ENCODE measurements at regions not wholly inside any gene's neighbourhood (a gene's known extent, or its start where the extent isn't known, plus 50 kb on each side); places are given as distances from the start of the nearest gene placed in this dataset.

DNA sequence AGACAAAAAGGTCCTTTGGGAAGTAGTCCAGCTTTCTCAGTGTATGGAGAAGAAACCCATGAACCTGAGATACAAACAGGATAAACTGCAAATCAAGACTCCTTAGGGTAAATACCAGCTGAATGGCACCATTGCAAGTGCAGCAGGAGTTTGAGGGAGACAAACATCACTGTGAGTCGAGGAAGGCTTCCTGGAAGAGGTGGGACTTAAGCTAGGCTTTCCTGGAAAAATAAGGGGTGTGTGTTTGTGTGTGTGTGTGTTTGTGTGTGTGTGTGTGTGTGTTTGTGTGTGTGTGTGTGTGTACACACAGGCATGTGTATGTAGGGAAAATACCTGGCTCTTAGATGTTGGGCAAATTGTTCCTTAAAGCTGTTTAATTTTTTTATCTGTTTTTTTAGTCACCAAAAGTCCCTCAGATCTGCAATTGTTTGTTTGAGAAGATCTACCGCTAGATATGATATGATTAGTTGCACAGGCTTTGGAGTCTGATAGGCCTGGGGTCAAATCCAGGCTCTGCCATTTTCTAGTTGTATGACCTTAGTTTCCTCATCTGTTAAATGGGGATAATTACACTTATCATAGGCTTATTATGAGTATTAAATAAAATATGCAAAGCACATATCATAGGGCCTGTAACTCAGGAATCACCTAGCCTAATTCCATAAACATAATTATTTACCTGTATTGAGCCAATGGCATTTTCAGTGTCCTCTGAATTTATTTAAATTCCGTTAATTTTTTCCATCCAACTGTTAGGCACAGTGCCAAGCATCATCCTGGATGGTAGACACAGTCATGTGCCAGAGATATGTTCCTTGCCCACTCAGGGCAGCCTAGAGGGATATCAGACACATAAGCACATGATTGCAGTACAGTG is 85.6 kb upstream of the EED start:
- Histone ChIP-seq H3K4me3 (ENCODE audit: insufficient read depth, low read depth, low read length, poor library complexity, severe bottlenecking) (no peak overlapping the region), H3K27me3 (replicated peaks; ENCODE audit: control insufficient read depth, insufficient read depth, low read length, poor library complexity, severe bottlenecking) (no peaks in the 10 kb centered on the region), H3K36me3 (ENCODE audit: control insufficient read depth, insufficient read depth, low read length) (no peaks in the 10 kb centered on the region), H3K9me3 (ENCODE audit: control insufficient read depth, low read length) (no peaks in the 10 kb centered on the region), H3K4me1 (ENCODE audit: control insufficient read depth, insufficient read depth, low read length, poor library complexity, severe bottlenecking) (no peaks in the 10 kb centered on the region), H3K27ac (ENCODE audit: insufficient read depth, low read length, poor library complexity, severe bottlenecking) (no peak overlapping the region)
- no peak for DNase-seq

DNA sequence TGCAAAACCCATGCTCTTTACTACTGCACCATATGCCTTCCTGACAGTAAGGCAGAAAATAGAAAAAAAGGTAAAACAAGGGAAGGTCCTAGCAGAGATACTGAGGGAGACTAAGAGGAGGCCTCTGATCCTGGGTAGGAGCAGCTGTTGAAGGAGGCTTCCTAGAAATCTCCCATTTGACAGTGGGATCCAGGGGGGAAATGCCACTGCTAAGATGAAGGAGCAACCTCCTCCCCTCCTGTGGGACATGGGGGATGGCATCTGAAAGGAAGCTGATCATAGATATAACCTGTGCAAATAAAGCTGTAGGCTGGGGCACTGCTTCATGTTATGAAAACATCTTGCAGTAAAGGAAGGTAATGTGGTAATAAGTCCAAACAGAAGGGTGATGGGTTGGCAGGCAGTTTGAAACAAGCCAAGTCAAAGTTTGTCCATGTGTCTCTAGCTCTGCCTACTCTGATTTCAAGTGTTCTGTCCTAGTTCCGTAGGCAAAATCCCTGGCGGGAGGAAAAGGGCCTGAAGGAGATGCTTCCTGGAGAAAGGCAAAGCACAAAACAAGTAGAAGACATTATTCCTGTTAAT is 86.7 kb upstream of the EED start:
- no peak for DNase-seq
- Histone ChIP-seq H3K9me3 (ENCODE audit: control insufficient read depth, low read length) (no peaks in the 10 kb centered on the region), H3K4me1 (ENCODE audit: control insufficient read depth, insufficient read depth, low read length, poor library complexity, severe bottlenecking) (no peaks in the 10 kb centered on the region), H3K36me3 (ENCODE audit: control insufficient read depth, insufficient read depth, low read length) (no peaks in the 10 kb centered on the region), H3K27ac (ENCODE audit: insufficient read depth, low read length, poor library complexity, severe bottlenecking) (no peak overlapping the region), H3K4me3 (ENCODE audit: insufficient read depth, low read depth, low read length, poor library complexity, severe bottlenecking) (no peak overlapping the region), H3K27me3 (replicated peaks; ENCODE audit: control insufficient read depth, insufficient read depth, low read length, poor library complexity, severe bottlenecking) (no peaks in the 10 kb centered on the region)

DNA sequence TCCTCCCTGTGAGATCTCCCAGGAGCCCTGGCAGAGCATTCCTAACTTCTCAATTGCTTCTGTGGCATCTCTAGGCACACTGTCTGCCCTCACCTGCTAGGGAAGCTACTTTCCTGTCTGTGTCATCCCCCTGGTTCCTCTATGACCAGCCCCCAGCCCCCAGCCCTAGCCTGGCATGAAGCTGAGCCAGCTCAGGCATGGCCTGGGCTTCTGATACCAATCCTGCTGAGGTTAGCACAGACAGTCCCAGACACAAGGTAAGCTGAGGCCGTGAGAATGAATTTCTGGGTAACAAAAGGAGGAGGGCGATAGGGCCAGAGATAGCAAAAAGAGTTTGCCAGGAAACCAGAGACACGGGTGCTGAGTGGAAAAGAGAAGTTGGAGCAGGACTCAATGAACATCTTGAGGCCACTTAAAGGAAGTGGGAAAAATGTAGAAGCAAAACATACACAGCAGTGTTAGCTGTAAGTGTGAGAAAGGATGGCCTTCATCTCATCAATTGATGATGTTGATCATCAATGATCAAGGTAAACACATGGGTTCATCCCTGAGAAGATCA is 87.6 kb upstream of the PICALM start:
- Histone ChIP-seq H3K27ac (ENCODE audit: insufficient read depth, low read length, poor library complexity, severe bottlenecking) (no peak overlapping the region), H3K4me1 (ENCODE audit: control insufficient read depth, insufficient read depth, low read length, poor library complexity, severe bottlenecking) (peaks cover 8% of the 10 kb centered on the region), H3K4me3 (ENCODE audit: insufficient read depth, low read depth, low read length, poor library complexity, severe bottlenecking) (no peak overlapping the region), H3K36me3 (ENCODE audit: control insufficient read depth, insufficient read depth, low read length) (no peaks in the 10 kb centered on the region), H3K27me3 (replicated peaks; ENCODE audit: control insufficient read depth, insufficient read depth, low read length, poor library complexity, severe bottlenecking) (no peaks in the 10 kb centered on the region), H3K9me3 (ENCODE audit: control insufficient read depth, low read length) (no peaks in the 10 kb centered on the region)
- DNase-seq, result no peak

DNA sequence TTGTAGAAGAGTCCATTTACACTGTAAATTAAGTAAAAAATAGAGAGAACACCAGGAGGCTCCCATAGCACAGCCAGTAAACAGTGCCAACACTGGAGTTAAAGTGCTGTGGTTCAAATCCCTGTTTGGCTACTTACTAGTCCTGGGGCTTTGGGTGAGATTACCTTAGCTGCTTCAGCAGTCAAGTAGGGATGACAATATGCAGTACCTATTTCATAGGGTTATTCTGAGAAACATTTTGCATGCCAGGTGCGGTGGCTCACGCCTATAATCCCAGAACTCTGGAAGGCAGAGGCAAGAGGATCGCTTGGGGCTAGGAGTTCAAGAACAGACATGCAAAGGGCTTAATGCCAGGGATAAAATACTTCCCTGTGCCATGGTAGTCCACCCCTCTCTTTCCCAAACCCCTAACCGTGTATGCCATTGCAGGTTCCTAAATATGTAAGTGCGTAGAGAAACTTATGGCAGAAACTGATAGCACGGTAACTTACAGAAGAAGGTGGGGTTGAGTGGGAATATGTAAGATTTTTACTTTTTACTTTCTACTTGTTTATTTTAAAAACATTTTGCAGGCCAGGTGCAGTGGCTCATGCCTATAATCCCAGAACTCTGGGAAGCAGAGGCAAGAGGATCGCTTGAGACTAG is 86.4 kb upstream of the PICALM start:
- H3K4me1 ChIP-seq (ENCODE audit: control insufficient read depth, insufficient read depth, low read length, poor library complexity, severe bottlenecking), result peaks cover 8% of the 10 kb centered on the region
- no peaks in the 10 kb centered on the region for H3K36me3 ChIP-seq (ENCODE audit: control insufficient read depth, insufficient read depth, low read length)
- H3K27me3 ChIP-seq (replicated peaks; ENCODE audit: control insufficient read depth, insufficient read depth, low read length, poor library complexity, severe bottlenecking), result no peaks in the 10 kb centered on the region
- H3K9me3 ChIP-seq (ENCODE audit: control insufficient read depth, low read length), result no peaks in the 10 kb centered on the region
- H3K27ac ChIP-seq (ENCODE audit: insufficient read depth, low read length, poor library complexity, severe bottlenecking), result no peak overlapping the region
- H3K4me3 ChIP-seq (ENCODE audit: insufficient read depth, low read depth, low read length, poor library complexity, severe bottlenecking), result no peak overlapping the region
- DNase-seq, result no peak

- H3K4me1 ChIP-seq (ENCODE audit: control insufficient read depth, insufficient read depth, low read length, poor library complexity, severe bottlenecking), result peaks cover 8% of the 10 kb centered on the region
These were observed 84.6 kb upstream of the PICALM start for GRCh38 chr11:86153439-86153838.

GRCh38 chr11:86152901-86153300 is 84.0 kb upstream of the PICALM start:
- H3K36me3 ChIP-seq (ENCODE audit: control insufficient read depth, insufficient read depth, low read length), result no peaks in the 10 kb centered on the region

More at GRCh38 chr11:86153439-86153838, 84.6 kb upstream of the PICALM start:
- DNase-seq, result no peak
- H3K27ac ChIP-seq (ENCODE audit: insufficient read depth, low read length, poor library complexity, severe bottlenecking), result no peak overlapping the region
- no peak overlapping the region for H3K4me3 ChIP-seq (ENCODE audit: insufficient read depth, low read depth, low read length, poor library complexity, severe bottlenecking)
- H3K27me3 ChIP-seq (replicated peaks; ENCODE audit: control insufficient read depth, insufficient read depth, low read length, poor library complexity, severe bottlenecking), result no peaks in the 10 kb centered on the region
- H3K9me3 ChIP-seq (ENCODE audit: control insufficient read depth, low read length), result no peaks in the 10 kb centered on the region
- no peaks in the 10 kb centered on the region for H3K36me3 ChIP-seq (ENCODE audit: control insufficient read depth, insufficient read depth, low read length)

GRCh38 chr11:86152006-86152862 is 83.3 kb upstream of the PICALM start:
- H3K9me3 ChIP-seq (ENCODE audit: control insufficient read depth, low read length), result no peaks in the 10 kb centered on the region
- H3K4me1 ChIP-seq (ENCODE audit: control insufficient read depth, insufficient read depth, low read length, poor library complexity, severe bottlenecking), result peaks cover 8% of the 10 kb centered on the region
- H3K27ac ChIP-seq (ENCODE audit: insufficient read depth, low read length, poor library complexity, severe bottlenecking), result no peak overlapping the region
- H3K27me3 ChIP-seq (replicated peaks; ENCODE audit: control insufficient read depth, insufficient read depth, low read length, poor library complexity, severe bottlenecking), result no peaks in the 10 kb centered on the region
- H3K4me3 ChIP-seq (ENCODE audit: insufficient read depth, low read depth, low read length, poor library complexity, severe bottlenecking), result no peak overlapping the region
- H3K36me3 ChIP-seq (ENCODE audit: control insufficient read depth, insufficient read depth, low read length), result no peaks in the 10 kb centered on the region
- DNase-seq, result no peak

More at GRCh38 chr11:86152901-86153300, 84.0 kb upstream of the PICALM start:
- H3K27me3 ChIP-seq (replicated peaks; ENCODE audit: control insufficient read depth, insufficient read depth, low read length, poor library complexity, severe bottlenecking), result no peaks in the 10 kb centered on the region
- no peaks in the 10 kb centered on the region for H3K9me3 ChIP-seq (ENCODE audit: control insufficient read depth, low read length)
- no peak overlapping the region for H3K4me3 ChIP-seq (ENCODE audit: insufficient read depth, low read depth, low read length, poor library complexity, severe bottlenecking)
- peaks cover 8% of the 10 kb centered on the region for H3K4me1 ChIP-seq (ENCODE audit: control insufficient read depth, insufficient read depth, low read length, poor library complexity, severe bottlenecking)
- H3K27ac ChIP-seq (ENCODE audit: insufficient read depth, low read length, poor library complexity, severe bottlenecking), result no peak overlapping the region
- DNase-seq, result no peak

DNA sequence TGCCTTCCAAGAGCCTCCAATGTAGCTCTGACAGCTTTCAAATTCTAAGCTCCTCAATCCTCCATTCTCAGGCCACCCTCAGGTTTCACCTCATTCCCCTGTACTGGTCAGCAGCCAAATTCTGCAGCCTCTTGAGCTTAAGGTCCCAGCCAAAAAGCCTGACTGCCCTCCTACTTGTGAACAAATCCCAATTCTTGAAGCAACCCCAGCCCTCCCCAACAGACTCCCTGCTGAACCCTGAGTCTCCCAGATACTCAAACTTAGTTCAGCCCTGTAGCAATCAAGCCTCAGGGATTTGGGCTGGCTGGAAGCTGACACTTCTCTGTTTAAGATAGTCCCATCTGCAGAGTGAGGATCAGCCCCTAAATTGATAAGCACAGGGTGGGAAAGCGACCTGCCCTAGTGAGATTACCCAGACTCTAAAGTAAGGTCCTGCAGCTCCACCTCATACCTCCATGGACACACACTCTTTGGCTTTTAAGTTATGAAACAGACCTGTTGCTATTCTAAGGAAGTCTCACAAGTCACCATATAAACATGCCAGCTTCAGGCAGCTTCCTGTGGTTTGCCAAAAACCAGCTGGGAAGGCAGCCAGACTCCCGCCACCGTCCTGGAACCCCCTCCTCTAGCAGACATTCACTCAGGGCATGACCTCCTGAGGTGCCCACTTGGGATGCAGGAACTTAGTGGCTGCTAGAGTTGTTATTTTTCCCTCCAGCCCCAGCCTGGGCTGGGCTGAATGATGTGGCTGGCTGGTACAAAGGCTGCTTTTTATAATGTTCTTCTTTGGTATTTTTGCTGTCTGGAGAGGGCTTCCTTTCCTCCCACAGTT is 82.5 kb upstream of the PICALM start:
- Histone ChIP-seq H3K4me1 (ENCODE audit: control insufficient read depth, insufficient read depth, low read length, poor library complexity, severe bottlenecking) (peaks cover 8% of the 10 kb centered on the region), H3K4me3 (ENCODE audit: insufficient read depth, low read depth, low read length, poor library complexity, severe bottlenecking) (no peak overlapping the region), H3K27ac (ENCODE audit: insufficient read depth, low read length, poor library complexity, severe bottlenecking) (no peak overlapping the region), H3K36me3 (ENCODE audit: control insufficient read depth, insufficient read depth, low read length) (no peaks in the 10 kb centered on the region), H3K9me3 (ENCODE audit: control insufficient read depth, low read length) (no peaks in the 10 kb centered on the region), H3K27me3 (replicated peaks; ENCODE audit: control insufficient read depth, insufficient read depth, low read length, poor library complexity, severe bottlenecking) (no peaks in the 10 kb centered on the region)
- no peak for DNase-seq

DNA sequence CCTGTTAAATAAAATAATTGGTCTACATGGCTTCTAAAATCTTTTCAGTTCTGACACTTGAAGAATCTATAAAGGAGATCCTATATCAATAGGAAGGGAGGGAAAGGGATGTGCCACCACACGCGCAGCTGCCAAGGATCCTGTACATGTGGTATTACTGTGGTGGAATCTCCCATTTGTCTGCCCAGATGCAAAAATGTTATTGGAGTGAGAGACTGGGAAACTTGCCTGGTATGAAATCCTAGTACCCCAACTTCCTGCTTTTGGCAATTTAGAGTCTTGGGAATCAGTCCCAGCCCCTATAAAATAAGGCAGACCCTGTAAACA is 81.9 kb upstream of the PICALM start:
- DNase-seq, result no peak
- Histone ChIP-seq H3K9me3 (ENCODE audit: control insufficient read depth, low read length) (no peaks in the 10 kb centered on the region), H3K27ac (ENCODE audit: insufficient read depth, low read length, poor library complexity, severe bottlenecking) (no peak overlapping the region), H3K4me1 (ENCODE audit: control insufficient read depth, insufficient read depth, low read length, poor library complexity, severe bottlenecking) (peaks cover 8% of the 10 kb centered on the region), H3K27me3 (replicated peaks; ENCODE audit: control insufficient read depth, insufficient read depth, low read length, poor library complexity, severe bottlenecking) (no peaks in the 10 kb centered on the region), H3K36me3 (ENCODE audit: control insufficient read depth, insufficient read depth, low read length) (no peaks in the 10 kb centered on the region), H3K4me3 (ENCODE audit: insufficient read depth, low read depth, low read length, poor library complexity, severe bottlenecking) (no peak overlapping the region)
